Fibroblast of the conjunctiva (primary cell): ENCODE measurements at regions not wholly inside any gene's neighbourhood (a gene's known extent, or its start where the extent isn't known, plus 50 kb on each side); places are given as distances from the start of the nearest gene placed in this dataset.
"Not testable (repeated sequence)": the region's sequence is repeated elsewhere in the genome, so short reads cannot be mapped to it uniquely, and the experiment has no call there.

Source experiments
- DNase-seq: peaks from one replicate; pipeline ENCODE4 v3.0.0-alpha.2; 2010; ENCODE audit warnings: low read depth

GRCh38 chr16:22719945-22720344, 94.0 kb upstream of the HS3ST2 start:
- DNase-seq, result no peak

GRCh38 chr16:22721511-22722100, 92.4 kb upstream of the HS3ST2 start:
- DNase-seq, result no peak

- DNase-seq, result not testable (repeated sequence)
Observed at GRCh38 chr16:22722551-22723541, 91.1 kb upstream of the HS3ST2 start.

GRCh38 chr16:22726868-22727267, 87.1 kb upstream of the HS3ST2 start:
- no peak for DNase-seq

- no peak for DNase-seq
Observed at GRCh38 chr16:22727285-22728166, 86.4 kb upstream of the HS3ST2 start.

GRCh38 chr16:22728167-22728836, 85.7 kb upstream of the HS3ST2 start:
- DNase-seq, result no peak

- DNase-seq, result no peak
Observed at GRCh38 chr16:22732400-22732799, 81.6 kb upstream of the HS3ST2 start.

GRCh38 chr16:22732959-22733358, 81.0 kb upstream of the HS3ST2 start:
- no peak for DNase-seq

- no peak for DNase-seq
Observed at GRCh38 chr16:22734368-22734767, 79.6 kb upstream of the HS3ST2 start.

- no peak for DNase-seq
Observed at GRCh38 chr16:22736791-22737190, 77.2 kb upstream of the HS3ST2 start.

- no peak for DNase-seq
Observed at GRCh38 chr16:22739077-22739476, 74.9 kb upstream of the HS3ST2 start.

- no peak for DNase-seq
Observed at GRCh38 chr16:22743401-22743800, 70.6 kb upstream of the HS3ST2 start.

GRCh38 chr16:22751104-22751667, 62.8 kb upstream of the HS3ST2 start:
- DNase-seq, result no peak

- DNase-seq, result no peak
Observed at GRCh38 chr16:22751685-22752084, 62.3 kb upstream of the HS3ST2 start.

GRCh38 chr16:22753451-22753850, 60.5 kb upstream of the HS3ST2 start:
- no peak for DNase-seq

- DNase-seq, result no peak
Observed at GRCh38 chr16:22754577-22754976, 59.4 kb upstream of the HS3ST2 start.

- no peak for DNase-seq
Observed at GRCh38 chr16:22757202-22757601, 56.8 kb upstream of the HS3ST2 start.

- no peak for DNase-seq
Observed at GRCh38 chr16:22762486-22762885, 51.5 kb upstream of the HS3ST2 start.

- DNase-seq, result no peak
Observed at GRCh38 chr16:22763437-22764080, 50.4 kb upstream of the HS3ST2 start.
